GM19467 (cell line): ENCODE measurements at regions not wholly inside any gene's neighbourhood (a gene's known extent, or its start where the extent isn't known, plus 50 kb on each side); places are given as distances from the start of the nearest gene placed in this dataset.

ENCODE experiments used
- ATAC-seq: cut with Tn5 transposase; IDR thresholded peaks from one replicate; pipeline ENCODE4 v1.9.1; 2021; ENCODE audit warnings: mild to moderate bottlenecking, moderate library complexity; ENCODE audit not compliant: unreplicated experiment

DNA sequence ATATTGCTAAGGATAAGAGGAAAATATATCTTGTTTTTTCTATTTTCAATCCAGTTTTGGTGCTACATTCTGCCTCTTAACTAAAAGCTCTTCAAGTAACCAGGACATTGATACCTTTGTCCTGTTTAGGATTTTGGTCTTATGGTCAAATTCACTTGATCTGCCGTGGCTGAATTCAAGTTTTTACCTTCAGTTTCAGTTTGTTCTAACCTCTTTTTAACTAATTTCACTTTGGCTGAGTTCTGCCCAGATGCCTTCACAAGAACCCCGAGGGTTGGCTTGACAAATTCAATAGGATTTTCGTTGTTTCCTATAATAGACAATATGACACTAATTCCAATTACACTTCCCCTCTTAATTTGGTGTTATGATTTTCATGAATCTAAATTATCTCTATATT is 84.5 kb upstream of the C1orf21 start:
- ATAC-seq = no peak

DNA sequence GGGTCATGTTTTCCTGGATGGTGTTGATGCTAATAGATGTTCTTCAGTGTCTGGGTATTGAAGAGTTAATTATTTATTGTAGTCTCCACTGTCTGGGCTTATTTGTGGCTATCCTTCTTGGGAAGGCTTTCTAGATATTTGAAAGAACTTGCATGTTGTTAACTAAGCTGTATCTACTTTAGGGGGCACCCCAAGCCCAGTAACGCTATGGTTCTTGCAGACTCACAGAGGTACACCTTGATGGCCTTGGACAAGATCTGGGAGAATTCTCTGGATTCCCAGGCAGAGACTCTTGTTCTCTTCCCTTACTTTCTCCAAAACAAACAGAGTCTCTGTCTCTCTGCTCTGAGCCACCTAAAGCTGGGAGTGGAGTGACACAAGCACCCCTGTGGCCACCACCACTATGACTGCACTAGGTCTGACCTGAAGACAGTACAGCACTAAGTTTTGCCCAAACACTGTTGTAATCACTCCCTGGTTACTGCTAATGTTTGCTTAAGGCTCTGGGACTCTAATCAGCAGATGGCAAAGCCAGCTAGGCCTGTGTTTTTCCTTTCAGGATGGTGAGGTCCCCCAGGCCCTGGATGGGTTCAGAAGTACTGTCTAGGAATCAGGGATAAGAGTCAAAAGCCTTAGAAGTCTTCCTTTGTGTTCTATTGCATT is 76.5 kb upstream of the C1orf21 start:
- ATAC-seq = no peak

DNA sequence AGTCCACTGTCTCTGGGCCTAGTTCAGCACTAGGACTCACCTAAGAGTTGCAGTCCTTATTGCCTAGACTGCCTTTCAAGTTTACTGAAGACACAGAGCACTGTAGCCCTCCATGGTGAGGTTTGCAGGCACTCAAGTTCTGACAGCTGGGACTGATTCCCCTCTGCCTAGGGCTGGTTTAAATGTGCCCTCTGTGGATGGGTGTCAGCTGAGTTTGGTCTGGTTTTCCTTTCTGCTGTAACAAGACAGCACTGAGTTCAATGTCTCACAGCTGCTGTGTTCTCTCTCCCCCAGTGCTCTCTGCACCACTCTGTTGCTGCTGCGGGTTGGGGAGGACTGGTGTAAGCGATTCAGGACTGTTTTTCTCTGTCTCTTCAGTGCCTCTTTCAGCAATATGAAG is 75.2 kb upstream of the C1orf21 start:
- ATAC-seq = no peak

DNA sequence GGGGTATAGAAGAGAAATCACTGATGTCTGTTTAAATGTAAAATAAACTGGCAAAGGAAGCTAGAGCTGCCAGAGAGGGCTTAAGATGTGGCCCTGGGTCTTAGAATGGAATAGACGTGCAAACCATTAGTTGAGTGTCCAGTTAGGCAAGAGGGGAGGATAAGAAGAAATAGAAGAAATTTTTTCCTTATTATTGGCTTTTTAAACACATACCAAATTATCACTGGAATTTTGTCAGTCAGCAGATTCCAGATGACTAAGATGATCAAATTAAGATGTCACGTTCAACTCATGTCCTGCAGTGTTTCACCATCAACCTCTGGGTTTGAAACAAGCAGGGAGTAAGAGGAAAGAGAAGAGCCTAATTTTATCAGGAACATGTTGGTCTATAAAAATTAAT is 71.6 kb upstream of the C1orf21 start:
- ATAC-seq = no peak

DNA sequence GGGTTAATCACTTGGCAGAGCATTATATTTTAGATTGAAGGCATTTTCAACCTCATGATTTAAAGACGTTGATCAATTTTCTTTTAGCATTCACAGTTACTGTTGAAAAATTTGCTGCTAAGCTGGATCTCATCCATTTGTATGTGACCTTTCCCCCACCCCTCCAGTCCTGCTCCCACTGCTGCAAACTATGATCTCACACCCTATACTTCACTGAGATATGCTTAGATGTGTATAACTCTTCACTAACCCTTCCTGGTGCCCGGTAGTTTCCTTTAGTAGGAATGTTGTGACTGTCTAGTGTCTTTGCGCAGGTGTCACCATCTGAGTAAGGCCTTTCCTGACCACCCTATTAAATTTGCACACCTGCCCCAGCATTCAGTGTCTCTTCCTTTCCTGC is 67.0 kb upstream of the C1orf21 start:
- ATAC-seq = no peak

DNA sequence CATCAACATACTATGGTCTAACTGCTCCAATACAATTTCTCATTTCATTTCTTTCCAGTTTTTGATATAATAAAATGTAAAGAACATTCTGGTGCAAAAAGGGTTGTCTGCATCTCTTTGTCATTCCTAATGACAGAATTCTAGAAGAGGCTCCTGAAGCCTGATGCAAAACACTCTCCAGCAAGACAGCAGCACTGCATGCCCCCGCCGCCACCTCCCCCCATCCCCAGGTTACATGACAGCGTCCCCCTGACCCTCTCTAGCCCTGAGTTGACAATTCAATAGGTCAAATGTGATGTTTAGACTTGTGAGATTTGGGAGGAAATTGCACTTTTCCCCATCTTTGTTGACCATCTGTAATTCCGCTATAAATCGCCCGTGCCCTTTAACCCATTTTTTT is 64.6 kb upstream of the C1orf21 start:
- ATAC-seq = no peak

DNA sequence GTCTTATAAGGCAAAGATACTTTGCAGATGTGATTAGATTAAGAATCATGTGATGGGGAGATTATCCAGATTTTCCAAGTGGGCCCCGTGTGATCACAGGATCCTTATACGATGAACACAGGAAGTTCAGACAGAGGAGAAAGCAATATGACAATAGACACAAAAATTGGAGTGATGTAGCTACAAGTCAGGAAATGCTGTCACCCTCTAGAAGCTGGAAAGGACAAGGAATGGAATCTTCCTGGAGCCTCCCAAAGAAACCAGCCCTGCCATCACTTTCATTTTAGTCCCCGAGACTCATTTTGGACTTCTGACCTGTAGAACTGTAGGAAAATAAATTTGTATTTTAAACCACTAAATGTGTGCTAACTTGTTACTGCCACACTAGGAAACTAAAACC is 61.9 kb upstream of the C1orf21 start:
- no peak for ATAC-seq

DNA sequence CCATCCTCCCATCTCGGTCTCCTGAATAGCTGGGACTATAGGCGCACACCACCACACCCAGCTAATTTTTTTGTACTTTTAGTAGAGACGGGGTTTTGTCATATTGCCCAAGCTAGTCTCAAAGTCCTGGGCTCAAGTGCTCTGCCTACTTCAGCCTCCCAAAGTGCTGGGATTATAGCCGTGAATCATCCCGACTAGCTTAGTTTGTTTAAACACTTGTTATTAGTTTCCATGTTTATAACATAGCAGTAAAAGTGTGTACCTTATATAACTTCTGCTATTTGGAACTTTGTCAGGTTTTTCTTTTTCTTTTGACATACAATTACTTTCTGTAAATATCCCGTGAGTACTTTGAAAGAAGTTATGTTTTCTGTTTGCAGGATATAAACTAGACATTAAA is 60.6 kb upstream of the C1orf21 start:
- no peak for ATAC-seq

DNA sequence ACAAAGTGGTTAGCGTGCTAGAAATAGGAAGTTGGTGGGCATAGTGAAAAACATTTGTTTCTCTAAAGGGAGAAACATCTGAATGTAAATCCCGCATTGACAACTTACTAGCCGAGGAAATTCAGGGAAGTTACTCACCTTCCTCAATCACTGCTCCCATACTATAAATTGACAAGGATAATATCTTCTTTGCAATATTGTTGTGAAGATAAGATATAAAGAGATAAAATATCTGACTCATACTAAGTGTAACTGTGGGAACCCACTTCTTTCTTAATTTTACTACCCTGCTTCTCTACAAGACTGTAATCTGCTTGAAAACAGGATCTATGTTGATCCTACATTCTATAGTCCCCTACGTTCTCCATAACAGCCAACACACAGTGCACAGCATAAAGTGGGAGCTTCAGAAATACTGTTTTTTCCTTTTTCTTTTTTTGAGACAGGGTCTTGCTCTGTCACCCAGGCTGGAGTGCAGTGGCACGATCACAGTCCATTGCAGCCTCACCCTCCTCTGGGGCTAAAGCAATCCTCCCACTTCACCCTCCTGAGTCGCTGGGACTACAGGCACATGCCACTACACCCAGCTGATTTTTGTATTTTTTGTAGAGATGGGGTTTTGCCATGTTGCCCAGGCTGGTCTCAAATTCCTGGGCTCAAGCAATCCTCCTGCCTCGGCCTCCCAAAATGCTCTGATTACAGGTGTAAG is 57.4 kb upstream of the C1orf21 start:
- no peak for ATAC-seq

DNA sequence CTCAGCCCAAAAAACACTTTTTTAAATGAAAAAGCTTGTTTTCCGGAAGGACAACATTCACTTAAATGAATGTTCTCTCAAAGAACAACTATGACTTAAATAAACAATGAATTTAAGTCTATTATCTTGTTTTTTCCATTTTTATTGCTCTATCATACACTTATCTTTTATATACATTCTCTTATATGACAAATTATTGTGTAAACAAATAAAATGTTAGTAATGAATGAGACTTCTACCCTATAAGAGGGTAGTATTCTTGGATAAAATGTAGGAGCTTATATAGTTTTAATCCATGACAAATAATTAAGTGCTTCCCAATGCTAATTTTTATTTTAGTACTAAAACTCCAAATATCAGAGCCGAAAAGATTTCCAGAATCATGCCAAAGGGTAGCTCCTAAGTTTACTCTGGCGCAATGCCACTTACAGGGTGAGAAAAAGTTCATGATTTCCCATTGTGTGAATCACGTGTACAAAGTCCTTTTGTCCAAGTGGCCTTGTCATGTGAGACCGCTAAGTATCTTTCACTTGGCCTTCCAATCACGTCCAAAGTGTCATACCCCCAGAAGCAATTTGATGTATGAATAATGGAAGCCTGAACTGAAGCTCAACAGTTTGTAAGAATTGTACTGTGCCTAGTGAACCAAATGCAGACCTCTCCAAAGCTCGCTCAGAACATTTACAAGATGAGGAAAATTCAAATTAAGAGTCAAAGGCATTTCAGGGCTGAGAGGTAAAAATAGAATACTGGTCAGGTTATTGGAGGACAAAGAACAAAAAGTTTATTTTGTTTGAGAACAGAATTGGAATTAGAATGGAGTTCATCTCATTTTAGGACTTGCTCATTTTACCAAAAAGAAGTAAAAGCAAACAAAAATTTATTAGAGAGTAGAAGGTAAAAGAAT is 56.6 kb upstream of the C1orf21 start:
- ATAC-seq = no peak

DNA sequence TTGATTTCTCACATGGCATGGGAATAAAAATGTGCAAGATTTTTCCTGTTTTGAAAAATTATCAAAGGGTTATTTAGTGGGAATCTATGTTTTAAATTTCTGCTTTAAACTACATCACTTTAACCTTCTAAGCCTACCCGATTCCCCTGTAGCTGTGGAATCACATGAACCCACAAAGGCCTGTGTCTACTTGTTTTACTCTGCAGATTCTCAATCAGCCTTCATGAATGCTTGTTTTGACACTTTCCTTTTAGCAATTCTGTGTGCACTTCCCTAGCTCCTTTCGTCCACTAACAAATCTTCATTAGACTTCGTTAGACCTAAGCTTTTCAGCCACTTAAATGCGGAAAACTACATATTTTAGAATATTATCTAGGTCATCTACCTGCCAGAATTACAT is 56.0 kb upstream of the C1orf21 start:
- ATAC-seq = no peak
